H7 (cell line): ENCODE measurements at regions not wholly inside any gene's neighbourhood (a gene's known extent, or its start where the extent isn't known, plus 50 kb on each side); places are given as distances from the start of the nearest gene placed in this dataset.

Experiments used
- DNase-seq: peaks from one replicate; pipeline ENCODE4 v3.0.0; 2012
- H3K27me3 ChIP-seq: 2 replicates; pipeline ENCODE4 v1.6.0; 2011; ENCODE audit warnings: mild to moderate bottlenecking, low read length; ENCODE audit not compliant: control insufficient read depth, insufficient read depth
- H3K36me3 ChIP-seq: replicated peaks from 2 replicates; pipeline ENCODE4 v1.5.1; 2011; ENCODE audit warnings: low read length; ENCODE audit not compliant: control insufficient read depth, insufficient read depth
- H3K4me3 ChIP-seq: 2 replicates; pipeline ENCODE4 v1.5.1; 2011; ENCODE audit warnings: low read depth, mild to moderate bottlenecking, control low read depth, low read length, moderate library complexity; ENCODE audit not compliant: insufficient read depth

GRCh38 chr10:91705948-91706670 lies 73.2 kb upstream of the PPP1R3C start:
- no peaks in the 10 kb centered on the region for H3K36me3 ChIP-seq

GRCh38 chr10:91702620-91703019 lies 69.7 kb upstream of the PPP1R3C start:
- DNase-seq = no peak
- Histone ChIP-seq H3K4me3 (no peak overlapping the region), H3K36me3 (no peaks in the 10 kb centered on the region), H3K27me3 (no peaks in the 10 kb centered on the region)

More at GRCh38 chr10:91705948-91706670, 73.2 kb upstream of the PPP1R3C start:
- no peak overlapping the region for H3K4me3 ChIP-seq
- H3K27me3 ChIP-seq = no peaks in the 10 kb centered on the region
- DNase-seq = no peak

GRCh38 chr10:91700788-91701444 lies 68.0 kb upstream of the PPP1R3C start:
- no peaks in the 10 kb centered on the region for H3K36me3 ChIP-seq
- DNase-seq = no peak
- H3K27me3 ChIP-seq = no peaks in the 10 kb centered on the region
- H3K4me3 ChIP-seq = no peak overlapping the region

- DNase-seq = no peak
Measured at GRCh38 chr10:91700273-91700672, 67.4 kb upstream of the PPP1R3C start.

DNA sequence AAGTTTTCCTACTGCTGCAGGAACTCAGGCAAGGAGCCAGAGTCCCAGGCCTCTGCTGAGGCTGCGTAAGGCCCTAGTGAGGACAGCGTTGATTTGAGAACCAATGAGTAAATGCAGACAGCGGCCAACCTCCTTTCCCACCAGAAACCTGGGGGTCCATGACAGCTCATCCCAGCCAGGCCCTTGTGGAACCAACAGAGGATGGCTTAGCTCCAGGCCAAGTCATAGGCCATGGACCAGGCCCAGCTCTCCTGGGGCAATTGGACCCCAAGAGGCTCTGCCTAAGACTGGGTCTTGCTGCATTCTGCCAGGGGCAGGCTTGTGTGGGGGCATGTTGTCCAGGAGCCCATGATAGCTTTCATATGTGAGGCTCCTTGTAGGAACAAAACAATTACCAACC lies 65.4 kb upstream of the PPP1R3C start:
- H3K4me3 ChIP-seq = no peak overlapping the region
- DNase-seq = no peak

More at GRCh38 chr10:91700273-91700672, 67.4 kb upstream of the PPP1R3C start:
- Histone ChIP-seq H3K4me3 (no peak overlapping the region), H3K36me3 (no peaks in the 10 kb centered on the region), H3K27me3 (no peaks in the 10 kb centered on the region)

DNA sequence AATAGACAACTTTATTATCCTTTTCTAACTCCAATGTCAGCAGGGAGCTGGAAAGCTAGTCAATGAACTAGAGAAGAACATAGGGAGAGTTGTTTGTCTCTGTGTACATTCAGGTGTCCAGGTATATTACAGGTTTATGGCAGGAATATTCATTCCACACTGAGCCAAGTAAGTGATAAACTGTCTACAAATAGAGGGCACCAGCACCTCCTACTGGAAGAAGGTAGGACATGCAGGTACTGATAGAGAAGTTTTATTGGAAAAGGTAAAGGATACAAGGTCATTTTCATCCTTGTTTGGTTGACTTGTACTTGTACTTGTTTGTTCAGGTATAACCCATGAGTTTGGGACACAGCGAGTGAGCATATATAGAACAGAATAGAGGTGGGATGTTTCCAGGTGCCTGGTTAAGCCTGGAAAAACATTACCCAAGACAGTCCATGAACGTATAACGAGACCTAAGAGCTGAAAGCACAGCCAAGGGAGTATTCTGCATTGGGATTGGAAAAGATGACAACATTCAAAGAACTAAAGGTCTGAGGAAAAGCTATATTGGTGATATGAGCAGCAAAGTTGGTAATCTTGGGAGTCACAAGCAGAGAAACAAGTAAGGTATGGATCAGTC lies 61.4 kb upstream of the PPP1R3C start:
- no peak overlapping the region for H3K4me3 ChIP-seq
- H3K27me3 ChIP-seq = no peaks in the 10 kb centered on the region
- DNase-seq = peak; percentile 59
- H3K36me3 ChIP-seq = no peaks in the 10 kb centered on the region

More for the DNA sequence above, 65.4 kb upstream of the PPP1R3C start:
- no peaks in the 10 kb centered on the region for H3K36me3 ChIP-seq
- no peaks in the 10 kb centered on the region for H3K27me3 ChIP-seq

DNA sequence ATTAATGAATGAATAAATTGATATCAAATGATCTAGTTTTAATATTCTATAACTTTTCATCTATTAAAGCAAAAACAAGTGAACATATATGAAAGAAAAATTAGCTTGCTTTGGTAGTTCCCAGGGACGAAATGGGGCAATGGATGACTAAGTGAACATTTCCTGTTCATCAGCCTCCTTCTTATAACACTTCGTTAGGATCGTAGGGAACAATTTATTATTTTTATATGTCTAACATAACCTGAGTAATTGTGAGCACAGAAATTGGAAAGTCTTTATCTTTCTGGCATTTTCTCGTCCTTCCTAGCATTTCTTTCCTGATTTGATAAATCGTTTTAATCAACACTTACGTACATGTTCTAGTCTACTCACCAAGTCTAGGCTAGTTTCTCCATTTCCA lies 59.1 kb upstream of the PPP1R3C start:
- no peaks in the 10 kb centered on the region for H3K36me3 ChIP-seq
- DNase-seq = no peak
- H3K4me3 ChIP-seq = no peak overlapping the region
- no peaks in the 10 kb centered on the region for H3K27me3 ChIP-seq

- Histone ChIP-seq H3K4me3 (no peak overlapping the region), H3K27me3 (no peaks in the 10 kb centered on the region), H3K36me3 (no peaks in the 10 kb centered on the region)
- no peak for DNase-seq
Measured at GRCh38 chr10:91690996-91691676, 58.3 kb upstream of the PPP1R3C start.

GRCh38 chr10:91690412-91690811 lies 57.5 kb upstream of the PPP1R3C start:
- Histone ChIP-seq H3K36me3 (no peaks in the 10 kb centered on the region), H3K4me3 (no peak overlapping the region), H3K27me3 (no peaks in the 10 kb centered on the region)
- DNase-seq = no peak

DNA sequence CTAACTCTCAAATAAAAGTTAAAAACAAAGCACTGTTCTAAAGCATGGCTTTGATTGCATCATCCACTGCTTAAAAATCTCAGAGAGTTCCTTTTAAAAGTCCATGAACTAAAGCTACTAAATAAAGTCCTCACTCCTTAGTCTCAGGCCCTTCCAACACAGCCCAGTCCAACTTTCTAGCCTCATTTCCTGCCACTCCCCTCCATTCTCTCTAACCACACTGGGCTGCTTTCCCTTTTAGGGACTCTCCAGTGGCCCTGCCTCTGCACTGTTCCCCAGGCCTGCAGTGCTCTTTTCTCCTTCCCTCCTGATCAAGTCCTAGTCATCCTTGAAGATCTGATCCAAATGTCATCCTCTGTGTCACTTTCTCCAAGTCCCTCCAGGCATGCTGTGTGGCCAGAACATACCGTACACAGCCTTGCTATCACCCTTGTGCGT lies 56.9 kb upstream of the PPP1R3C start:
- no peaks in the 10 kb centered on the region for H3K36me3 ChIP-seq
- H3K27me3 ChIP-seq = no peaks in the 10 kb centered on the region
- H3K4me3 ChIP-seq = no peak overlapping the region
- DNase-seq = no peak

- H3K4me3 ChIP-seq = no peak overlapping the region
- no peak for DNase-seq
Measured at GRCh38 chr10:91684841-91685240, 52.0 kb upstream of the PPP1R3C start.

DNA sequence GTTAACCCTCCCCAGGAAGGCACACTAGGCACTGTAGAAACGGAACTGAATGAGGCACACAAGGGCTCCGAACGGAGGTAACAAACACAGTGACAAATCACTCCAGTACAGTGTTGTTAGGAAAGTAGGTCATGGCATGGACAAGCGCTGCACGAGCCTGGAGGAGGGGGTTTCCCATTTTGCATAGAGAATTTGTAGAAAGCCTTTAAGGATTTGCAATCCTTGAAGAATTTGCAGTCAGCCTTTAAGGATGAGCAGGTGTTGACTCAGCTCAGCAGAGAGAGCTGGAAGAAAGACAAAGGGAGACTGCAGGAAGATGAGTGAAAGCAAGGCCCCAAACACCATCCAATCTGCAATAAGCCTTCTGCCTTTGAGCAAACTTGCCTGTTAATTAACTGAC lies 51.1 kb upstream of the PPP1R3C start:
- DNase-seq = no peak
- H3K4me3 ChIP-seq = no peak overlapping the region
- H3K27me3 ChIP-seq = no peaks in the 10 kb centered on the region
- no peaks in the 10 kb centered on the region for H3K36me3 ChIP-seq

More at GRCh38 chr10:91684841-91685240, 52.0 kb upstream of the PPP1R3C start:
- H3K36me3 ChIP-seq = no peaks in the 10 kb centered on the region
- H3K27me3 ChIP-seq = no peaks in the 10 kb centered on the region

DNA sequence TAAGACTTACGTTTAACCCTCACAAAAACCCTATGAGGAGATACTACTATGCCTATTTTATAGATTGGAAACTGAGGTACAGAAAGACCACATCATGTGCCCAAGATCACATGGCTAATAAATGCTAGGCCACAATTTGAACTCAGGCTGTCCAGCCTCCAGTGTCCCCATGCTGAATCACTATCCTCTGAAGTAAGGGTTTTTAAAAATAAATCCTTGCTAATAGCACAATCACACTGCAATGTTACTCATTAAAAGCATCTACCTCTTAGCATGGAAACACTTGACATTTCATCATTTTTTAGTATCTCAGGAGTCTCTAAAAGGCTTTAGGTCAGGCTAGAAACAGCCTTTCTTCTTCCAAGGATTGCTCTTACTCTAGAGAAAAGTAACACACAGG lies 50.0 kb upstream of the PPP1R3C start:
- Histone ChIP-seq H3K36me3 (no peaks in the 10 kb centered on the region), H3K27me3 (no peaks in the 10 kb centered on the region), H3K4me3 (no peak overlapping the region)
- no peak for DNase-seq
